Panc1 (cell line): ENCODE measurements at regions not wholly inside any gene's neighbourhood (a gene's known extent, or its start where the extent isn't known, plus 50 kb on each side); places are given as distances from the start of the nearest gene placed in this dataset.

Experiments used
- ATAC-seq: fragments of 200-7000 bp; cut with Tn5 transposase; 2 replicates; pipeline ENCODE4 v1.9.1; 2020; ENCODE audit warnings: mild to moderate bottlenecking, moderate library complexity
- BruUV-seq: library from RNA; stranded (reverse); fragments of 400-500 nt; replicated peaks from 2 replicates; lab custom pipeline; 2021; lab: Mats Ljungman, UMichigan
- CTCF ChIA-PET: fragments of 300-600 bp; sonication (Branson Sonifier 250); formaldehyde crosslinking; loops from one replicate; lab custom pipeline; 2022; ENCODE audit warnings: antibody characterized with exemption; lab: Charles Lee
- POLR2A ChIA-PET: fragments of 300-600 bp; sonication (Branson Sonifier 250); formaldehyde crosslinking; loops from one replicate; lab custom pipeline; 2022; ENCODE audit warnings: antibody characterized with exemption; lab: Charles Lee
- DNase-seq: peaks from one replicate; pipeline ENCODE4 v3.0.0-alpha.2; 2010; ENCODE audit warnings: low read depth, low spot score
- H3K27ac ChIP-seq: 2 replicates; pipeline ENCODE4 v1.5.1; 2011; ENCODE audit warnings: mild to moderate bottlenecking, low read length, inconsistent platforms
- H3K27me3 ChIP-seq: fragments of 200-500 bp; sonication (Bioruptor generic); 2 replicates; pipeline ENCODE4 v1.6.0; 2014; ENCODE audit warnings: low read length, inconsistent platforms; ENCODE audit not compliant: control insufficient read depth, insufficient read depth
- H3K36me3 ChIP-seq: fragments of 200-500 bp; sonication (Bioruptor generic); 2 replicates; pipeline ENCODE4 v1.5.1; 2014; ENCODE audit warnings: inconsistent platforms, mild to moderate bottlenecking, low read length, moderate library complexity; ENCODE audit not compliant: control insufficient read depth, insufficient read depth
- H3K4me1 ChIP-seq: 2 replicates; pipeline ENCODE4 v1.5.1; 2011; ENCODE audit warnings: inconsistent platforms, mild to moderate bottlenecking, low read length, moderate library complexity; ENCODE audit not compliant: control insufficient read depth, insufficient read depth
- H3K4me3 ChIP-seq, 2 experiments: 2 replicates each; pipeline ENCODE4 v1.5.1; 2011 to 2012; ENCODE audit warnings: low read depth in 2 of 2, low read length in 2 of 2, mild to moderate bottlenecking in 2 of 2, inconsistent platforms in 1 of 2, moderate library complexity in 1 of 2
- H3K9me3 ChIP-seq: fragments of 200-500 bp; sonication (Bioruptor generic); 2 replicates; pipeline ENCODE4 v1.5.1; 2014; ENCODE audit warnings: low read depth, mild to moderate bottlenecking, inconsistent platforms, low read length, moderate library complexity; ENCODE audit not compliant: control insufficient read depth, insufficient read depth
- POLR2AphosphoS5 ChIP-seq: IDR thresholded peaks from 2 replicates; pipeline ENCODE4 v1.6.1; 2012; ENCODE audit warnings: mild to moderate bottlenecking, low read depth, low read length, moderate library complexity
- REST ChIP-seq, 2 experiments: IDR thresholded peaks; 2 replicates each; pipeline ENCODE4 v1.6.1; 2011 to 2012; ENCODE audit warnings: low read depth in 2 of 2, control low read depth in 1 of 2, low read length in 1 of 2, mild to moderate bottlenecking in 1 of 2, moderate library complexity in 1 of 2; ENCODE audit not compliant: insufficient read depth in 1 of 2
- SIN3A ChIP-seq: IDR thresholded peaks from 2 replicates; pipeline ENCODE4 v1.6.1; 2012; ENCODE audit warnings: low read depth, mild to moderate bottlenecking, low read length, moderate library complexity, borderline replicate concordance; ENCODE audit not compliant: insufficient read depth
- TCF7L2 ChIP-seq: IDR thresholded peaks from 2 replicates; pipeline ENCODE4 v1.6.1; 2011; ENCODE audit warnings: mild to moderate bottlenecking, low read depth, low read length, inconsistent platforms
- in situ Hi-C: cut with HindIII; loops from 2 replicates; pipeline ENCODE4 v1.10.0; 2016; ENCODE audit warnings: low sequenced_read_pairs, low pct_unique_long_range_greater_than_20kb
- intact Hi-C: fragments of 100-400 bp; cut with micrococcal nuclease; formaldehyde crosslinking; loops from one replicate; pipeline ENCODE4 v1.10.0; 2022; ENCODE audit not compliant: unreplicated experiment
- TF ChIP-seq, protein P1 (sequence below): fragments of 450-650 bp; IDR thresholded peaks from 2 replicates; pipeline ENCODE4 v1.5.1; 2017; ENCODE audit warnings: mild to moderate bottlenecking

DNA sequence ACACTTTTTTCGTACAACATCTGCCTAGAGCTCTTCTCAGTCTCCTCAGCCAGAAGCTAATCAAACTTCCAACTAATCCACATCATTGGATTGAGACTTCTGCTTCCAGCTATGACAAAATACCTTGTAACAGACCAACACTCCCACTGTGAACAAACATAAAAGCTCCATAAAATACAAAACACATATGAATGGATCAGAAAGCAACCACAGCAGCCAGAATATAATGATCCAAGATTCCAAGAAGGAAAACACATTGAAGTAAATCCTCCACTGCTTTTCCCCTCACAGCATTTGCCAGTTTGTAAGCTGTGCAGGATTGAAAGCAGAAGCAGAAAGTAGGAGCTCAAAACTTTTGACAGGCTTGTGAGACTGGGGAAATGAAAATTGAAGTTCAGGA, 863.2 kb downstream of the TUSC7 start:
- Histone ChIP-seq H3K36me3 (no peaks in the 10 kb centered on the region), H3K27me3 (no peaks in the 10 kb centered on the region), H3K4me3 (no peak overlapping the region), H3K9me3 (no peaks in the 10 kb centered on the region), H3K4me1 (no peaks in the 10 kb centered on the region), H3K27ac (no peak overlapping the region)
- POLR2A ChIA-PET: no interaction called here
- TF ChIP-seq, protein P1, sequence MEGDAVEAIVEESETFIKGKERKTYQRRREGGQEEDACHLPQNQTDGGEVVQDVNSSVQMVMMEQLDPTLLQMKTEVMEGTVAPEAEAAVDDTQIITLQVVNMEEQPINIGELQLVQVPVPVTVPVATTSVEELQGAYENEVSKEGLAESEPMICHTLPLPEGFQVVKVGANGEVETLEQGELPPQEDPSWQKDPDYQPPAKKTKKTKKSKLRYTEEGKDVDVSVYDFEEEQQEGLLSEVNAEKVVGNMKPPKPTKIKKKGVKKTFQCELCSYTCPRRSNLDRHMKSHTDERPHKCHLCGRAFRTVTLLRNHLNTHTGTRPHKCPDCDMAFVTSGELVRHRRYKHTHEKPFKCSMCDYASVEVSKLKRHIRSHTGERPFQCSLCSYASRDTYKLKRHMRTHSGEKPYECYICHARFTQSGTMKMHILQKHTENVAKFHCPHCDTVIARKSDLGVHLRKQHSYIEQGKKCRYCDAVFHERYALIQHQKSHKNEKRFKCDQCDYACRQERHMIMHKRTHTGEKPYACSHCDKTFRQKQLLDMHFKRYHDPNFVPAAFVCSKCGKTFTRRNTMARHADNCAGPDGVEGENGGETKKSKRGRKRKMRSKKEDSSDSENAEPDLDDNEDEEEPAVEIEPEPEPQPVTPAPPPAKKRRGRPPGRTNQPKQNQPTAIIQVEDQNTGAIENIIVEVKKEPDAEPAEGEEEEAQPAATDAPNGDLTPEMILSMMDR: no peak
- TF ChIP-seq SIN3A (no peak), POLR2AphosphoS5 (no peak), REST (IDR thresholded peaks at IDR 0.05; ENCODE audit: insufficient read depth in 1 of 2, low read depth in 2 of 2, low read length in 1 of 2) (no peak), TCF7L2 (no peak)
- ATAC-seq: no peak
- intact Hi-C loops: no loop called here
- DNase-seq: no peak
- CTCF ChIA-PET: no interaction called here
- BruUV-seq: no TSS peak
- in situ Hi-C loops: no loop called here

GRCh38 chr3:117580806-117581205, 871.2 kb downstream of the TUSC7 start:
- intact Hi-C loops: no loop called here
- ATAC-seq: no peak
- H3K27me3 ChIP-seq: no peaks in the 10 kb centered on the region
- no peaks in the 10 kb centered on the region for H3K9me3 ChIP-seq
- in situ Hi-C loops: no loop called here
- no peak for DNase-seq
- TF ChIP-seq REST (IDR thresholded peaks at IDR 0.05; ENCODE audit: insufficient read depth in 1 of 2, low read depth in 2 of 2, low read length in 1 of 2): no peak
- TF ChIP-seq POLR2AphosphoS5: no peak
- TF ChIP-seq SIN3A: no peak
- no peak for TF ChIP-seq TCF7L2
- TF ChIP-seq, protein P1: no peak
- no peak overlapping the region for H3K4me3 ChIP-seq
- POLR2A ChIA-PET: no interaction called here
- no TSS peak for BruUV-seq
- CTCF ChIA-PET: no interaction called here
- H3K27ac ChIP-seq: no peak overlapping the region
- H3K4me1 ChIP-seq: no peaks in the 10 kb centered on the region
- no peaks in the 10 kb centered on the region for H3K36me3 ChIP-seq
